ENCODE measurements at regions not wholly inside any gene's neighbourhood (a gene's known extent, or its start where the extent isn't known, plus 50 kb on each side); places are given as distances from the start of the nearest gene placed in this dataset.

DNA sequence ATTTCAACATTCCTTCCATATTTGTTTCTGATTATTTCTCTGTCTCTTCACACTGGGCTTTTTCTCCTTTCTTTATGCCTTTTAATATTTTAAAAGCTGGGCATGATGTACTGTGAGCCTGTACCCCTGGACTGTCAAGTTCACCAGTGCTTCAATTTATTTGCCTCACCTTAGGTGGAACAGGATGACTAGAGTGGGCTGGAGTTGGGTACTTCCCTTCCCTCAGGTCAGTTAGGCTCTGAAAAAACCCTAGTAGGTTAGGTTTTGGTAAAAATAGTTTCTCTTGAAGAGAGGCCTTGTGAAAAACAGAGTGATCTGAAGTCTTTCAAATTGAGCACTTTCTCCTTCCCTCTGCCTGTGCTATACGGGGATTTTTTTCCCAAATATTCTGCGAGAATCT lies 163.0 kb upstream of the LYPLAL1 start:
- H2AK5ac ChIP-seq (ENCODE audit: low read length, severe bottlenecking), result no peak overlapping the region
- no peak overlapping the region for H2BK15ac ChIP-seq (ENCODE audit: low read depth, poor library complexity, severe bottlenecking)
- no peak overlapping the region for H2AFZ ChIP-seq (ENCODE audit: low read depth, low read length)
- no peaks in the 10 kb centered on the region for H3K36me3 ChIP-seq (ENCODE audit: control insufficient read depth in 1 of 2, insufficient read depth in 2 of 2, low read depth in 1 of 2, low read length in 2 of 2)
- H2BK5ac ChIP-seq (ENCODE audit: low read depth, low read length, poor library complexity, severe bottlenecking), result no peak overlapping the region
- DNase-seq, result no peak
- peaks cover 10% of the 10 kb centered on the region for H3K9me3 ChIP-seq (ENCODE audit: control insufficient read depth, low read length)
- no peak overlapping the region for H4K91ac ChIP-seq (ENCODE audit: low read length)
- no peaks in the 10 kb centered on the region for H3K79me1 ChIP-seq (replicated peaks; ENCODE audit: low read length, poor library complexity, severe bottlenecking)
- H2BK12ac ChIP-seq (ENCODE audit: low read length in 2 of 2), result no peak overlapping the region
- H3K27me3 ChIP-seq (ENCODE audit: control insufficient read depth in 1 of 2, insufficient read depth in 1 of 2, low read length in 2 of 2), result no peaks in the 10 kb centered on the region
- no peak overlapping the region for H2BK120ac ChIP-seq (ENCODE audit: low read depth, low read length)
- H3K14ac ChIP-seq (ENCODE audit: low read length in 2 of 2), result no peak overlapping the region
- no peak overlapping the region for H3K4me3 ChIP-seq (ENCODE audit: insufficient read depth in 1 of 2, low read depth in 1 of 2, low read length in 2 of 2)
- H3K9ac ChIP-seq (ENCODE audit: low read length), result no peak overlapping the region
- no peak overlapping the region for H3K4me2 ChIP-seq (ENCODE audit: low read length, poor library complexity, severe bottlenecking)
- H3K23ac ChIP-seq (ENCODE audit: low read length in 2 of 2), result no peak overlapping the region
- WGBS, result 98% methylated on average over 2 of the region's 2 CpGs
- no peak overlapping the region for H3K18ac ChIP-seq (ENCODE audit: low read depth in 1 of 2, low read length in 2 of 2)
- H3K27ac ChIP-seq (ENCODE audit: low read length, poor library complexity, severe bottlenecking), result no peak overlapping the region
- H4K8ac ChIP-seq (ENCODE audit: low read length), result no peak overlapping the region
- no peaks in the 10 kb centered on the region for H3K4me1 ChIP-seq (ENCODE audit: control insufficient read depth, insufficient read depth, low read depth, low read length)
- no peak overlapping the region for H3K4ac ChIP-seq (ENCODE audit: low read depth in 1 of 2, low read length in 2 of 2)

DNA sequence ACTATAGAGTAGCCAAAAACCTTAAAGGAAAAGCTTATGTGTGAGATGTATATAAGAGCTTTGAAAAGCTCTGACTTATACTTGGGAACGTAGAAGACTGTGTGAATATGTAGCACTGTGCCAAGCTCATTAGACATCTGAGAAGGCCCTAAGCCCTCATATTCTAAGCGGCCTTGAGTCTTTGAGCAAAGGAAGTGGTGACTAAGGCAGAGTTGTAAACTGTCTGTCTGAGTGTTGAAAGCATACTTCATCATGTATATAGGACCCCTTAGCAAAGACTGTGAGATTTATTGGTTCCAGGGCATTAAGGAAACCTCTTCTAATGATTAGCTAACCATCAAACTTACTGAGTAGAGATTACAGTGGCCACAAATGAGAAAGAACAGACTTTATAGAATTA lies 153.3 kb upstream of the LYPLAL1 start:
- Histone ChIP-seq H3K4me2 (ENCODE audit: low read length, poor library complexity, severe bottlenecking) (no peak overlapping the region), H2BK120ac (ENCODE audit: low read depth, low read length) (no peak overlapping the region), H2AFZ (ENCODE audit: low read depth, low read length) (no peak overlapping the region), H3K18ac (ENCODE audit: low read depth in 1 of 2, low read length in 2 of 2) (no peak overlapping the region), H3K4me3 (ENCODE audit: insufficient read depth in 1 of 2, low read depth in 1 of 2, low read length in 2 of 2) (no peak overlapping the region), H2BK15ac (ENCODE audit: low read depth, poor library complexity, severe bottlenecking) (no peak overlapping the region), H2BK5ac (ENCODE audit: low read depth, low read length, poor library complexity, severe bottlenecking) (no peak overlapping the region), H3K23ac (ENCODE audit: low read length in 2 of 2) (no peak overlapping the region), H3K36me3 (ENCODE audit: control insufficient read depth in 1 of 2, insufficient read depth in 2 of 2, low read depth in 1 of 2, low read length in 2 of 2) (no peaks in the 10 kb centered on the region), H2AK5ac (ENCODE audit: low read length, severe bottlenecking) (no peak overlapping the region), H3K79me1 (replicated peaks; ENCODE audit: low read length, poor library complexity, severe bottlenecking) (no peaks in the 10 kb centered on the region), H3K4me1 (ENCODE audit: control insufficient read depth, insufficient read depth, low read depth, low read length) (no peaks in the 10 kb centered on the region), H2BK12ac (ENCODE audit: low read length in 2 of 2) (no peak overlapping the region), H3K4ac (ENCODE audit: low read depth in 1 of 2, low read length in 2 of 2) (no peak overlapping the region), H3K14ac (ENCODE audit: low read length in 2 of 2) (no peak overlapping the region), H3K9me3 (ENCODE audit: control insufficient read depth, low read length) (peaks cover 13% of the 10 kb centered on the region), H3K9ac (ENCODE audit: low read length) (no peak overlapping the region), H4K8ac (ENCODE audit: low read length) (no peak overlapping the region), H3K27ac (ENCODE audit: low read length, poor library complexity, severe bottlenecking) (no peak overlapping the region), H3K27me3 (ENCODE audit: control insufficient read depth in 1 of 2, insufficient read depth in 1 of 2, low read length in 2 of 2) (no peaks in the 10 kb centered on the region), H4K91ac (ENCODE audit: low read length) (no peak overlapping the region)
- 14% methylated on average over 2 of the region's 2 CpGs for WGBS
- peak; percentile 81 for DNase-seq

DNA sequence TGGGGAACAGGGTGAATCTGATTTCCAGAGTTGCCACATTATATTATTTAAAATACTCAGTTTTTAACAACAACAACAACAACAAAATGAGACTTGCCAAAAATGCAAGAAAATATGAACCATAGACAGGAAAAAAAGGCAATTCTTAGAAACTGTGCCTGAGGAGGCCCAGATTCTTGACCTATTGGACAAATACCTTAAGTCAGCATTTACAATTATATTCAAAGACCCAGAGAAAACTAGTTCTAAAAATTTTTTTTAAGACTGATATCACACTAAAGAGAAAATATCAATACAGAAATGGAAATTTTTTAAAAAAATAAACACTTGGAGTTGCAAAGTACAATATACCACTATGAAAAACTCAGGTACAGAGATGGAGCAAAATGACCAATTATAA lies 152.8 kb upstream of the LYPLAL1 start:
- Histone ChIP-seq H3K27ac (ENCODE audit: low read length, poor library complexity, severe bottlenecking) (no peak overlapping the region), H3K14ac (ENCODE audit: low read length in 2 of 2) (no peak overlapping the region), H3K27me3 (ENCODE audit: control insufficient read depth in 1 of 2, insufficient read depth in 1 of 2, low read length in 2 of 2) (no peaks in the 10 kb centered on the region)

DNA sequence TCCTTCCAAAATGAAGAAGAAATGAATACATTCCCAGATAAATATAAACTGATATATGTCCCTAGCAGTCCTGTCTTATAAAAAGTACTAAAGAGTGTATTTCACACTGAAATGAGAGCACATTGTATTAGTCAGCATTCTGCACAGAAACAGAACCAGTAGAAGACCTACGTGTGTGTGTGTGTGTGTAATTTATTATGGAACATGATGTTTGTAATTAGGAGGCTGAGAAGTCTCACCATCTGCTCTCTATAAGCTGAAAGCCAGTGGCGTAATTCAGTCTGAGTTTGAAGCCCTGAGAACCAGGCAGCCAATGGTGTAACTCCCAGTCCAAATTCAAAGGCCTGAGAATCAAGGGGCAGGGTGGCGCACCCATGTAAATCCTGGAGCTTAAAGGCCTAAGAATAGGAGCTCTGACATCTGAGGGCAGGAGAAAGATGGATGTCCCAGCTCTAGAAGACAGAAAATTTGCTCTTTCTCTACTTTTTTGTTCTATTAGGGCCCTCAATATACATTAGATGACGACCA lies 146.5 kb upstream of the LYPLAL1 start:
- no peak overlapping the region for H2AK5ac ChIP-seq (ENCODE audit: low read length, severe bottlenecking)
- H3K27ac ChIP-seq (ENCODE audit: low read length, poor library complexity, severe bottlenecking), result no peak overlapping the region
- H2BK15ac ChIP-seq (ENCODE audit: low read depth, poor library complexity, severe bottlenecking), result no peak overlapping the region
- no peak overlapping the region for H3K4me3 ChIP-seq (ENCODE audit: insufficient read depth in 1 of 2, low read depth in 1 of 2, low read length in 2 of 2)
- H3K36me3 ChIP-seq (ENCODE audit: control insufficient read depth in 1 of 2, insufficient read depth in 2 of 2, low read depth in 1 of 2, low read length in 2 of 2), result no peaks in the 10 kb centered on the region
- no peak overlapping the region for H3K4me2 ChIP-seq (ENCODE audit: low read length, poor library complexity, severe bottlenecking)
- H3K4me1 ChIP-seq (ENCODE audit: control insufficient read depth, insufficient read depth, low read depth, low read length), result no peaks in the 10 kb centered on the region
- WGBS, result 73% methylated on average over 4 of the region's 4 CpGs
- H3K14ac ChIP-seq (ENCODE audit: low read length in 2 of 2), result no peak overlapping the region
- no peak overlapping the region for H3K18ac ChIP-seq (ENCODE audit: low read depth in 1 of 2, low read length in 2 of 2)
- H4K91ac ChIP-seq (ENCODE audit: low read length), result no peak overlapping the region
- no peak overlapping the region for H3K4ac ChIP-seq (ENCODE audit: low read depth in 1 of 2, low read length in 2 of 2)
- no peak overlapping the region for H2BK120ac ChIP-seq (ENCODE audit: low read depth, low read length)
- H3K9ac ChIP-seq (ENCODE audit: low read length), result no peak overlapping the region
- H4K8ac ChIP-seq (ENCODE audit: low read length), result no peak overlapping the region
- no peaks in the 10 kb centered on the region for H3K79me1 ChIP-seq (replicated peaks; ENCODE audit: low read length, poor library complexity, severe bottlenecking)
- H2BK12ac ChIP-seq (ENCODE audit: low read length in 2 of 2), result no peak overlapping the region
- no peak overlapping the region for H2AFZ ChIP-seq (ENCODE audit: low read depth, low read length)
- H2BK5ac ChIP-seq (ENCODE audit: low read depth, low read length, poor library complexity, severe bottlenecking), result no peak overlapping the region
- no peak overlapping the region for H3K23ac ChIP-seq (ENCODE audit: low read length in 2 of 2)
- H3K9me3 ChIP-seq (ENCODE audit: control insufficient read depth, low read length), result no peaks in the 10 kb centered on the region
- no peaks in the 10 kb centered on the region for H3K27me3 ChIP-seq (ENCODE audit: control insufficient read depth in 1 of 2, insufficient read depth in 1 of 2, low read length in 2 of 2)
- DNase-seq, result no peak

More for the DNA sequence above, 152.8 kb upstream of the LYPLAL1 start:
- no peak overlapping the region for H3K18ac ChIP-seq (ENCODE audit: low read depth in 1 of 2, low read length in 2 of 2)
- H2BK5ac ChIP-seq (ENCODE audit: low read depth, low read length, poor library complexity, severe bottlenecking), result no peak overlapping the region
- no peak overlapping the region for H3K23ac ChIP-seq (ENCODE audit: low read length in 2 of 2)
- H3K4me3 ChIP-seq (ENCODE audit: insufficient read depth in 1 of 2, low read depth in 1 of 2, low read length in 2 of 2), result no peak overlapping the region
- DNase-seq, result no peak
- no peaks in the 10 kb centered on the region for H3K36me3 ChIP-seq (ENCODE audit: control insufficient read depth in 1 of 2, insufficient read depth in 2 of 2, low read depth in 1 of 2, low read length in 2 of 2)
- H4K8ac ChIP-seq (ENCODE audit: low read length), result no peak overlapping the region
- H2BK15ac ChIP-seq (ENCODE audit: low read depth, poor library complexity, severe bottlenecking), result no peak overlapping the region
- no peak overlapping the region for H2BK120ac ChIP-seq (ENCODE audit: low read depth, low read length)
- H3K79me1 ChIP-seq (replicated peaks; ENCODE audit: low read length, poor library complexity, severe bottlenecking), result no peaks in the 10 kb centered on the region
- no peak overlapping the region for H3K4me2 ChIP-seq (ENCODE audit: low read length, poor library complexity, severe bottlenecking)
- H4K91ac ChIP-seq (ENCODE audit: low read length), result no peak overlapping the region
- H3K9ac ChIP-seq (ENCODE audit: low read length), result no peak overlapping the region
- no peaks in the 10 kb centered on the region for H3K4me1 ChIP-seq (ENCODE audit: control insufficient read depth, insufficient read depth, low read depth, low read length)
- peaks cover 13% of the 10 kb centered on the region for H3K9me3 ChIP-seq (ENCODE audit: control insufficient read depth, low read length)
- no peak overlapping the region for H2AK5ac ChIP-seq (ENCODE audit: low read length, severe bottlenecking)
- no peak overlapping the region for H3K4ac ChIP-seq (ENCODE audit: low read depth in 1 of 2, low read length in 2 of 2)
- H2BK12ac ChIP-seq (ENCODE audit: low read length in 2 of 2), result no peak overlapping the region
- H2AFZ ChIP-seq (ENCODE audit: low read depth, low read length), result no peak overlapping the region

Measured in mesenchymal stem cell (in vitro differentiated cells and primary cell).